ENCODE measurements at regions not wholly inside any gene's neighbourhood (a gene's known extent, or its start where the extent isn't known, plus 50 kb on each side); places are given as distances from the start of the nearest gene placed in this dataset.

GRCh38 chr1:166544561-166544960, 294.7 kb upstream of the POGK start:
- no peak for TF ChIP-seq CTCF (optimal IDR thresholded peaks at IDR 0.05 in 1 of 3, IDR thresholded peaks at IDR 0.05 in 1 of 3, conservative IDR thresholded peaks at IDR 0.05 in 1 of 3; ENCODE audit: extremely low read depth in 1 of 3, insufficient read depth in 2 of 3, low read length in 3 of 3)
- no peak for TF ChIP-seq EZH2 (IDR thresholded peaks at IDR 0.05; ENCODE audit: low read length)
